ENCODE measurements at regions not wholly inside any gene's neighbourhood (a gene's known extent, or its start where the extent isn't known, plus 50 kb on each side); places are given as distances from the start of the nearest gene placed in this dataset.

- H3K9me3 ChIP-seq, result no peaks in the 10 kb centered on the region
- ATAC-seq, result no peak
- TF ChIP-seq CTCF (IDR thresholded peaks at IDR 0.05), result no peak
- no peaks in the 10 kb centered on the region for H3K36me3 ChIP-seq
- H3K27ac ChIP-seq, result no peak overlapping the region
- no peaks in the 10 kb centered on the region for H3K4me1 ChIP-seq
- DNase-seq, result no peak
- no peak overlapping the region for H3K4me3 ChIP-seq
- intact Hi-C loops (cut with DNase I), result no loop called here
- no peaks in the 10 kb centered on the region for H3K27me3 ChIP-seq (ENCODE audit: low read depth)
Measured at GRCh38 chr1:195306281-195306680, 1302.0 kb downstream of the KCNT2 start.

GRCh38 chr1:195294911-195295310, 1313.3 kb downstream of the KCNT2 start:
- Histone ChIP-seq H3K27ac (no peak overlapping the region), H3K9me3 (no peaks in the 10 kb centered on the region), H3K4me3 (no peak overlapping the region), H3K36me3 (no peaks in the 10 kb centered on the region), H3K27me3 (ENCODE audit: low read depth) (no peaks in the 10 kb centered on the region), H3K4me1 (no peaks in the 10 kb centered on the region)
- intact Hi-C loops (cut with DNase I), result no loop called here
- no peak for ATAC-seq
- DNase-seq, result no peak
- TF ChIP-seq CTCF (IDR thresholded peaks at IDR 0.05), result no peak

- Histone ChIP-seq H3K4me3 (no peak overlapping the region), H3K9me3 (no peaks in the 10 kb centered on the region), H3K36me3 (no peaks in the 10 kb centered on the region), H3K4me1 (no peaks in the 10 kb centered on the region), H3K27ac (no peak overlapping the region), H3K27me3 (ENCODE audit: low read depth) (no peaks in the 10 kb centered on the region)
- intact Hi-C loops (cut with DNase I), result no loop called here
- ATAC-seq (no peak), DNase-seq (no peak)
- TF ChIP-seq CTCF (IDR thresholded peaks at IDR 0.05), result no peak
Measured at GRCh38 chr1:195278644-195279043, 1329.6 kb downstream of the KCNT2 start.

GRCh38 chr1:195275710-195276109, 1332.5 kb downstream of the KCNT2 start:
- H3K27me3 ChIP-seq (ENCODE audit: low read depth), result no peaks in the 10 kb centered on the region
- DNase-seq (no peak), ATAC-seq (no peak)
- H3K4me1 ChIP-seq, result no peaks in the 10 kb centered on the region
- TF ChIP-seq CTCF (IDR thresholded peaks at IDR 0.05), result no peak
- H3K27ac ChIP-seq, result no peak overlapping the region
- no peaks in the 10 kb centered on the region for H3K9me3 ChIP-seq
- H3K4me3 ChIP-seq, result no peak overlapping the region
- no peaks in the 10 kb centered on the region for H3K36me3 ChIP-seq
- intact Hi-C loops (cut with DNase I), result no loop called here

- TF ChIP-seq CTCF (IDR thresholded peaks at IDR 0.05), result no peak
- Histone ChIP-seq H3K36me3 (no peaks in the 10 kb centered on the region), H3K4me1 (no peaks in the 10 kb centered on the region), H3K27ac (no peak overlapping the region), H3K9me3 (no peaks in the 10 kb centered on the region), H3K27me3 (ENCODE audit: low read depth) (no peaks in the 10 kb centered on the region), H3K4me3 (no peak overlapping the region)
- intact Hi-C loops (cut with DNase I), result no loop called here
- DNase-seq, result no peak
- no peak for ATAC-seq
Measured at GRCh38 chr1:195251900-195252299, 1356.3 kb downstream of the KCNT2 start.

GRCh38 chr1:195243492-195243891, 1364.7 kb downstream of the KCNT2 start:
- H3K27me3 ChIP-seq (ENCODE audit: low read depth), result no peaks in the 10 kb centered on the region
- H3K4me1 ChIP-seq, result no peaks in the 10 kb centered on the region
- H3K36me3 ChIP-seq, result no peaks in the 10 kb centered on the region
- DNase-seq (no peak), ATAC-seq (no peak)
- intact Hi-C loops (cut with DNase I), result no loop called here
- no peak overlapping the region for H3K4me3 ChIP-seq
- H3K27ac ChIP-seq, result no peak overlapping the region
- TF ChIP-seq CTCF (IDR thresholded peaks at IDR 0.05), result no peak
- H3K9me3 ChIP-seq, result no peaks in the 10 kb centered on the region
